ENCODE measurements at regions not wholly inside any gene's neighbourhood (a gene's known extent, or its start where the extent isn't known, plus 50 kb on each side); places are given as distances from the start of the nearest gene placed in this dataset.

GRCh38 chr19:30167206-30167868 lies 204.8 kb upstream of the ZNF536 start:
- peaks cover 14% of the 10 kb centered on the region for H3K9me3 ChIP-seq (ENCODE audit: insufficient read depth, low read depth, low read length)
- H3K27ac ChIP-seq (ENCODE audit: low read depth, low read length): no peak overlapping the region
- H4K20me1 ChIP-seq (ENCODE audit: insufficient read depth, low read length): no peaks in the 10 kb centered on the region
- TF ChIP-seq EZH2 (IDR thresholded peaks at IDR 0.05; ENCODE audit: insufficient read depth, low read length) (no peak), CTCF (IDR thresholded peaks at IDR 0.05; ENCODE audit: insufficient read depth, low read depth, low read length) (no peak)
- H3K36me3 ChIP-seq (ENCODE audit: insufficient read depth, low read length): no peaks in the 10 kb centered on the region
- H3K4me3 ChIP-seq (ENCODE audit: insufficient read depth, low read depth, low read length): no peak overlapping the region
- Mint-ChIP-seq H3K36me3 (ENCODE audit: low read depth, unreplicated experiment) (no peaks in the 10 kb centered on the region), H3K9me3 (ENCODE audit: unreplicated experiment) (peaks cover 1% of the 10 kb centered on the region), H3K4me1 (ENCODE audit: low read depth, unreplicated experiment) (no peaks in the 10 kb centered on the region), H3K27ac (ENCODE audit: unreplicated experiment) (no peak overlapping the region), H3K27me3 (ENCODE audit: low read depth, unreplicated experiment) (peaks cover 16% of the 10 kb centered on the region), H3K4me3 (ENCODE audit: unreplicated experiment) (no peak overlapping the region)
- no peak overlapping the region for H3K4me2 ChIP-seq (ENCODE audit: low read length)
- H2AFZ ChIP-seq (ENCODE audit: low read depth, low read length): no peak overlapping the region
- H3K79me2 ChIP-seq (ENCODE audit: insufficient read depth, low read length): no peaks in the 10 kb centered on the region
- no peaks in the 10 kb centered on the region for H3K27me3 ChIP-seq (ENCODE audit: insufficient read depth, low read length)
- DNase-seq (ENCODE audit: low read depth) (no peak), FAIRE-seq (no peak)
- H3K9ac ChIP-seq (ENCODE audit: low read length): no peak overlapping the region
- H3K4me1 ChIP-seq (ENCODE audit: insufficient read depth, low read length): no peaks in the 10 kb centered on the region

GRCh38 chr19:30167976-30168635 lies 204.1 kb upstream of the ZNF536 start:
- Histone ChIP-seq H3K4me2 (ENCODE audit: low read length) (no peak overlapping the region), H3K36me3 (ENCODE audit: insufficient read depth, low read length) (no peaks in the 10 kb centered on the region), H3K9ac (ENCODE audit: low read length) (no peak overlapping the region), H3K27ac (ENCODE audit: low read depth, low read length) (no peak overlapping the region), H3K27me3 (ENCODE audit: insufficient read depth, low read length) (no peaks in the 10 kb centered on the region), H3K4me3 (ENCODE audit: insufficient read depth, low read depth, low read length) (no peak overlapping the region), H3K9me3 (ENCODE audit: insufficient read depth, low read depth, low read length) (peaks cover 17% of the 10 kb centered on the region), H4K20me1 (ENCODE audit: insufficient read depth, low read length) (no peaks in the 10 kb centered on the region), H2AFZ (ENCODE audit: low read depth, low read length) (no peak overlapping the region), H3K4me1 (ENCODE audit: insufficient read depth, low read length) (no peaks in the 10 kb centered on the region), H3K79me2 (ENCODE audit: insufficient read depth, low read length) (no peaks in the 10 kb centered on the region)
- no peak overlapping the region for H3K27ac Mint-ChIP-seq (ENCODE audit: unreplicated experiment)
- FAIRE-seq: no peak
- H3K4me1 Mint-ChIP-seq (ENCODE audit: low read depth, unreplicated experiment): no peaks in the 10 kb centered on the region
- no peak for TF ChIP-seq CTCF (IDR thresholded peaks at IDR 0.05; ENCODE audit: insufficient read depth, low read depth, low read length)
- no peak for TF ChIP-seq EZH2 (IDR thresholded peaks at IDR 0.05; ENCODE audit: insufficient read depth, low read length)
- no peak for DNase-seq (ENCODE audit: low read depth)
- H3K9me3 Mint-ChIP-seq (ENCODE audit: unreplicated experiment): peaks cover 1% of the 10 kb centered on the region
- H3K27me3 Mint-ChIP-seq (ENCODE audit: low read depth, unreplicated experiment): peaks cover 20% of the 10 kb centered on the region
- no peak overlapping the region for H3K4me3 Mint-ChIP-seq (ENCODE audit: unreplicated experiment)
- no peaks in the 10 kb centered on the region for H3K36me3 Mint-ChIP-seq (ENCODE audit: low read depth, unreplicated experiment)

- no peak for DNase-seq (ENCODE audit: low read depth)
- no peak overlapping the region for H3K27ac Mint-ChIP-seq (ENCODE audit: unreplicated experiment)
- H4K20me1 ChIP-seq (ENCODE audit: insufficient read depth, low read length): no peaks in the 10 kb centered on the region
Observed at GRCh38 chr19:30168760-30169159, 203.4 kb upstream of the ZNF536 start.

More at GRCh38 chr19:30168760-30169159, 203.4 kb upstream of the ZNF536 start:
- no peak overlapping the region for H3K4me3 ChIP-seq (ENCODE audit: insufficient read depth, low read depth, low read length)
- no peaks in the 10 kb centered on the region for H3K27me3 ChIP-seq (ENCODE audit: insufficient read depth, low read length)
- TF ChIP-seq EZH2 (IDR thresholded peaks at IDR 0.05; ENCODE audit: insufficient read depth, low read length) (no peak), CTCF (IDR thresholded peaks at IDR 0.05; ENCODE audit: insufficient read depth, low read depth, low read length) (no peak)
- no peak overlapping the region for H3K27ac ChIP-seq (ENCODE audit: low read depth, low read length)
- H3K27me3 Mint-ChIP-seq (ENCODE audit: low read depth, unreplicated experiment): peaks cover 23% of the 10 kb centered on the region
- H3K4me2 ChIP-seq (ENCODE audit: low read length): no peak overlapping the region
- H3K36me3 Mint-ChIP-seq (ENCODE audit: low read depth, unreplicated experiment): no peaks in the 10 kb centered on the region
- no peak overlapping the region for H2AFZ ChIP-seq (ENCODE audit: low read depth, low read length)
- H3K79me2 ChIP-seq (ENCODE audit: insufficient read depth, low read length): no peaks in the 10 kb centered on the region
- peaks cover 17% of the 10 kb centered on the region for H3K9me3 ChIP-seq (ENCODE audit: insufficient read depth, low read depth, low read length)
- H3K36me3 ChIP-seq (ENCODE audit: insufficient read depth, low read length): no peaks in the 10 kb centered on the region
- H3K4me1 ChIP-seq (ENCODE audit: insufficient read depth, low read length): no peaks in the 10 kb centered on the region
- H3K9ac ChIP-seq (ENCODE audit: low read length): no peak overlapping the region
- peaks cover 1% of the 10 kb centered on the region for H3K9me3 Mint-ChIP-seq (ENCODE audit: unreplicated experiment)
- no peaks in the 10 kb centered on the region for H3K4me1 Mint-ChIP-seq (ENCODE audit: low read depth, unreplicated experiment)
- FAIRE-seq: no peak
- H3K4me3 Mint-ChIP-seq (ENCODE audit: unreplicated experiment): no peak overlapping the region
